Epithelial cell of prostate (primary cell): ENCODE measurements at regions not wholly inside any gene's neighbourhood (a gene's known extent, or its start where the extent isn't known, plus 50 kb on each side); places are given as distances from the start of the nearest gene placed in this dataset.

Experiments used
- DNase-seq: peaks from one replicate; pipeline ENCODE4 v3.0.0-alpha.2; 2011; ENCODE audit warnings: low read depth, low spot score
- H3K27ac ChIP-seq: fragments of 450-650 bp; 2 replicates; pipeline ENCODE4 v1.5.1; 2017; ENCODE audit warnings: mild to moderate bottlenecking

DNA sequence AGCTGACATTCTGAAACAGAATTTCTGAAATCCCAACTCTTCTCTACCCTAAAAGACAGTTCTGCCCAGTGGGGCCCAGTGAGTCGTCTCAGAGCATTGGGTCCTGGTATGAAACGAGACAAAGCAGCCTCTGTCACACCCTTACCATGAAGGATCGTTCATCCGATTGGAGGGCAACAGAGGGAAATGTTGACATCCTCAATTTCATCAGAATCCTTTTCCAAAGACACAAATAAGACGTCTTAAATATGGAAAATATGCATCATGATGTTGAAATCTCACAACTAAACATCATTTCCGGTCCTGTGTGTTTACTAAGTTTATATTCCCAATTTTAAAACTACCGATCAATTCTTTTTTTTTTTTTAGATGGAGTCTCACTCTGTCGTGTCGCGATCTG lies 112.1 kb upstream of the SLC45A1 start:
- H3K27ac ChIP-seq, result peak overlapping the region; percentile 96
- no peak for DNase-seq

DNA sequence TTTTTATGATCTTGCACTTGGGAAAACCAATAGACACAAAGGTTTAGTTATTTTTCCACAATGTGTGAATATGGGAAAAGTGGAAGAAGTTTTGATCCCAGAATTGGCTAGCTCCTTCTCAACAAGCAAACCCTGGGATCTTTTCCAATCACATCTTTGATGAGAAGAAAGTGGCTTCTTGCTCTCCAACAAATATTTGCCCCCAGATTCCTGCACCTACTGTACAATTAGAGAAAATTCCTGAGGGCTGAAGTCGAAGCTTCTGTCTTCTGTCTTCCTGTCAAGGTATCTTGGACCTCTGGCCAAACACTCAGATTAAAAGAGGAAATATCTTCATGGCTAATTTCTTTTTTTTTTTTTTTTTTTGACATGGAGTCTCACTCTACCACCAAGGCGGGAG lies 113.1 kb upstream of the SLC45A1 start:
- DNase-seq, result no peak
- peak overlapping the region; percentile 96 for H3K27ac ChIP-seq

DNA sequence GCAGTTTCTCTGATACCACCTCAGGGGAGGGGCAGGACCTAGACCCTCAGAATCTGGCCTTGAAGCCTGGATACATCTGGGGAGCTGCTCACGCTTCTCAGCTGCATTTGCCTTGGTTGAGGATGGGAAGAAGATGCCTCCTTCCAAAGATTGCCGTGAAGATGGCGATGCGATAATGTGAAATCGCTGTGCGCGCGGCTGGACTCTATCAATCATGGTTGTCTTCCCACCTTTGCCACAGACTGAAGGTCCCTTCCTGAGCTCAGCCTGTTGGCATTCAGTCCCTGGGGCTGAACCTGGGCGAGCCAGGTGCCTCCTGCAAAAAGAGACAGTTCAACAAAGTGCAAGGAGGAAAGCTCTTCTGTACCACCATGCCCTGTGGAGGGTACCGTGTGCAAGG lies 114.4 kb upstream of the SLC45A1 start:
- no peak for DNase-seq
- peak overlapping the region; percentile 96 for H3K27ac ChIP-seq

DNA sequence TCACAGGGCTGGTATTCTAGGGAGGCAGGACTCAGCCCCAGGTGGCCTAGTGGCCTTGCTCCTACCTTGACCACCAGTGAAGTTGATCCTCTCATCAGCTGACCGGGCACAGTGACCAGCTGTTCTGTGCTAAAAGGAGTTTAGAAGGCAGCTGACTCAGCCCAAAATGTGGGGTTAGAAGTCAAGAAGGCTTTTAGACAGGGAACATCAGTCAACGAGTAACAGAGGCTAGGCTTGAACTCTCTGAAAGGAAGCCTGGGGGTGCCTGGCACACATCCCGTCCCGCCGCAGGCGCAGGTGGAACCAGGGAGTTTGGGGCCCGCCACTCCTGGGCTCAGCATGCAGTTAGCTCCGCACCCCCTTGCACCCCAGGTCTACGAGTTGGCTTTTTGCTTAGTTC lies 114.9 kb upstream of the SLC45A1 start:
- peak overlapping the region; percentile 96 for H3K27ac ChIP-seq
- no peak for DNase-seq

DNA sequence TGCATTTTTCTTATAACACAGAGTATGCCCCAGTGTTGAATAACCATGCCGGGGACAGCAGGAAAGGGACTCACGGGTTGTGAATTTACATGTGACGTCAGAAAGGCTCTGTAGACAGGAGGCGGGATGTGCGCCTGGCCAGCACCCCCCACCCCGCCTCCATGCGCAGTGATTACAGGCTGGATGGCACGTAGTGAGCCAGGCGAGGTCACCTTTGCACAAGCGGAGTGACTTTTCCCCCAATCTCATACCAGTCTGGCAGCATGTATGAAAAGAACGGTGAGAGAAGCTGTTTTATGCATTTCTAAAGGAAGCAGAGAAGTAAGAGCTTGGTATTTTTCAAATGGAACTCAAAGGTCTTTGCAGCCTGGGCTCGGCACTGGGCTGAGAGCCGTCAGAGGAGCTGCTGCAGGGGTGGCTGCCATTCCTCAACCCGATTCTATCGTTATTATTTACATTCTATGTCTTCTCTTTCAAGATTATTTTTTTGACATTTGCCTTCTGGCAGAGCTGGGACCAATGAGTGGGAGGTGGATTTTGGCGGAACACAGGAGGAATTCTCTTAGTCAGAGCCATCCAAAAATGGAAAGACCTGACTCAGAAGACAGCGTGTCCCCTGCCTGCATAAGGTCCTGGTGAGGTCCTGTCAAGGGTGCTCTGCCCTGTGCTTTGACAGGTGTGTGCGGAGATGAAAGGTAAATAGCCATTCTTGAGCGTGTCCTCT lies 115.6 kb upstream of the SLC45A1 start:
- peak; percentile 73 for DNase-seq
- peak overlapping the region; percentile 96 for H3K27ac ChIP-seq

DNA sequence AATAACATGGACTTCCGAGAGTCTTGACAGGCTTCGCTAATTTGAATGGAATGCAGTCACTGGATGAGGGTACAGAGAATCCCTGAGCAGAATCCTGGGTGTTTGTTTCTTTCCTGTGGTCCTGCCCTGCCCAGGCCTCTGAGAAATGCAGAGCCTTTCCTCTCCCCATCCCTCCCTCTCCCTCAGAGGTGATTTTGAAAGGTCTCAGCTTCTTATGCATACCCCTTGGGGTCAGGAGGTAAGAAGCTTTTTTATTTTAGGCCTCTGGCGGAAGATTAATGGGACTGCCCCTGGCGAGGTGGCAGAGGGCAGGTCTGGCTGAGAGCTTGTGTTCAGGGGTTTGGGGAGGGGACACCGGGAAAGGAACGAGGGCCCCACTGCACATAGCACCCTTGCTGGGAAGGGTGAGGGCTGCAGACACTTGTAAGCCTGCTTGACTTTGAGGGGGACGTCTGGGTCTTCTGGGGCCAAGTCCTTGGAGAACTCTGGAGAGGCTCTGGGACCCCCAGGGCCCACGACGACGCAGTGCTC lies 116.5 kb upstream of the SLC45A1 start:
- peak overlapping the region; percentile 96 for H3K27ac ChIP-seq
- DNase-seq, result no peak

DNA sequence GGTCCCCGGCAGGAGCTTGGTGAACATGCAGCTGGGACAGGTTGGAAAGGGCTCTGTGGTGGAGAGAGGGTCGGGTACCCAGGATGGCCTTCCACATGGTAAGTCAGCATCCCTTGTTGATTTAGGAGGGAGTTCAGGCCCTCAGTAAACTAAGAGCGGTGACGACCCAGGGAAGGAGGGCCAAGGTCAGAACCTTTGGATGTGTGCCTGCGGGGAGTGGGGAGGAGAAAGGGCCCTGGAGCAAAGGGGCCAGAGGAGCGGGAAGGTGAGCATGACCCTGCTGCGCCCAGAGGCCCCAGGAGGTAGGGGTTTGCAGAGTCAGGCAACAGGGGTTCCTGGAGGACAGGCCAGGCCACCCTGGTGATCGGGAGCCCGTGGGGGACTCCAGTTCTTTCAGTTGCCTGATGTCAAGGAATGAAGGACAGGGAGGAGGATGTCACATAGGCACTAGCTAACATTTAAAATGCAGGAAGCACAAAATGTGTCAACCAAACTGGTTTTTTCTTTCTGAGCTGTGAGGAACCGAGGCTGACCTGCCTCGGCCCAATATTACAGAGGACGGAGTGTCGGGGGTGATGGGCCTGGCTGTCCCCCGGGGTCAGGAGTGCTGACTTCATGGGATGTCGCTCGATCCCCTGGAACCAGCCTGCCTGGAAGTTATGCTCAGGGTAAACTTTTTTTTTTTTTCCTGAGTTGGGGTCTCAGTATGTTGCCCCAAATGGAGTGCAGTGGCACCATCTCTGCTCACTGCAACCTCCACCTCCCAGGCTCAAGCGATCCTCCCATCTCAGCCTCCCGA lies 117.4 kb upstream of the SLC45A1 start:
- DNase-seq, result no peak
- peak overlapping the region; percentile 96 for H3K27ac ChIP-seq

DNA sequence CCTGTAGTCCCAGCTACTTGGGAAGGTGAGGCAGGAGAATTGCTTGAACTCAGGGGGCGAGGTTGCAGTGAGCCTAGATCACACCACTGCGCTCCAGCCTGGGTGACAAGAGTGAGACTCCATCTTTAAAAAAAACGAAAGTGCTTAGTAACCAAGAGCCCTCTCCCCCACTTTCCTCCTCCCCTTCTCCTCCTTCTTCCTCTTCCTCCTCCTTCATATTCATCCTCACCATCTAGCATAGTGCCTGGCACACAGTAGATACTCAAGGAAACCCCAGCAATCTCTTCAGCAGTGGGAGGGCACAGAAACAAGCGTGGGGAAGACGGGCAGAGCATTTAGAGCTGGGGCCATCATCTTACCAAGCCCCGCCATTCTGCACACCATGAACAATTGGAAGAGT lies 119.4 kb upstream of the SLC45A1 start:
- no peak for DNase-seq
- peak overlapping the region; percentile 84 for H3K27ac ChIP-seq

DNA sequence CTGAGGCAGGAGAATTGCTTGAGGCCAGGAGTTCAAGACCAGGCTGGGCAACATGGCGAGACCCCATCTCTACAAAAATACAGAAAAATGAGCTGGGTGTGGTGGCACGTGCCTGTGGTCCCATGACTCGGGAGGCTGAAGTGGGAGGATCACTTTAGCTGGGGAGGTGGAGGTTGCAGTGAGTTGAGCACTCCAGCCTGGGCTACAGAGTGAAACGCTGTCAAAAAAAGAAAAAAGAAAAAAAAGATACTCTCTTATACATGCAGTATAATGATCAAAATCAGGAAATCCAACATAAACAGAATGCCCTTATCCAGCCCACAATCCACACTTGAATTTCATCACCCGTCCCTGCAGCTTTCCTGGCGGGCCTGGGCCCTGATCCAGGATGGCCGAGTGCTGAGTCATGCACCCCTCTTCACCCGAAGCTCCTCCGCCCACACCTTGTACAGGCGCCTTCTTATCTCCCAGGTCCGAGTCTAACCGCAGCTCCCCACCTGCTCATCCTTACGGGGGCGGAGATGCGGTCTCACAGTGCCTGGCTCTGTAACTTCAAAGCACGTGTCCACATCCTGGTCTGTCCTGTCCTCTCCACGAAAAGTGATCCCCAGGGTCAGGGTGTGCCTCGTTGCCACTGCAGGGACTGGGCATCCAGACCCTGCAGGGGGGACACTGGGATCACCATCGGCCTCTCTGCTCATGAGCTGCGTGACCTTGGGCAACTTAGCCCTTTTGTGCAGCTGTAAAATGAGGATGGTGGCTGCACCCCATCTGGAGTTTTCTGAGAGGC lies 120.2 kb upstream of the SLC45A1 start:
- H3K27ac ChIP-seq, result peak overlapping the region; percentile 84
- peak; percentile 66 for DNase-seq

DNA sequence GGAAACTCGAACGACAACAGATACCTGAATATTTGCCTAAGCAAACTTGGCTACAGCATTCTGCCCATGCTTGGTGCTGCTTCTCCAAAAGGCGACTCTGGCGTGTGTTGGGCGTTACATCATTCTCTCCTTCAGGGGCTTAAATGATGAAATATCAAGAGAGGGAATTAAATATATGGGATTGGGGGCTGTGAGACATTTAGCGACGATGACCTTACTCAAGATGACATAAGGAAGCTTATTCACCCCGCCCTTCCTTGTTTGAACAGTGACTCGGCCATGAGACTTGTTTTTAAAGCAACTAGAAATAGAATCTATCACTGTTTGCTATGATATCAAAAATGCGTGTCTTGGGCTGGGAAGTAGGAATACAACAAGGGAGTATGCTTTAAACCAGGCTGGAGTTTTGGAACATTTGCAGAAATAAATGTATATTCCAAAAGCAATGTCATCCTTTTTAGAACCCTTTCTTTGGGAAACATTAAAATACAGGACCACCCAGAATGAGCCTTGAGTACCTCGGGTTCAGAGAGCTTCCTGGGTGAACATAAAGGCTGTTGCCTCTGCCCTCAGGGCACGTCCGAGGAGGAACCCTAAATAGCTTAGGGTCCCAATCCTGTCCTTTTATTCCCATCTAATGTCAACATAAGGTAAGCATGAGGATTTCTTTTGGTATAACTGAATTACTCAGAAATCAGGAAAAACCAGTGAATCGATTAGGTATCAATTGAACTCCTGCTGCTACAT lies 123.3 kb upstream of the SLC45A1 start:
- DNase-seq, result peak; percentile 79

DNA sequence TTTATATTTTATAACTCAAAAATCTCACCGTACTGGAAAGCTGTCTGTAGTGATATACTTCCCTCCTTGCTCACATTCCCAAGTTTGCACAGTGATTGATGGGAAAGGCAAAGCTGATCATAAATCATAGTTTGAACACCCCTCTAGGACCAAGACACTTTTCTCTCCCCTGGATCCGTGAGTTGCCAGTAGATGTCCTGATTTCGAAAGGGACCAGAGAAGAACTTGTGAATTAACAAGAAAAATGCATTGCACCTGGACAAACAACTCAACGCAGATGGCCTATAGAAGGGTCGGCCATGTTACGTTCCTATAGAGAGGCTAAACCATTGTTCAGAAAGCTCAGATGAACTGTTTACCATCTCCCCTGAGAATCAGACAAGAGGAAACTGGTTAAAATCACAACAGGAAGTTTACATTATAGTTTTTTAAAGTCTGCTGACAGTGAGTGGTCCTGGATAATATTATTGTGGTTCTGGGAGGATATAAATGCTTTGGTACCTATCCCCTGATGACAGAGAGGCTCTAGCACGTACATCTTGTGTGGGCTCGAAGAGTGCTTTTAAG lies 124.0 kb upstream of the SLC45A1 start:
- peak overlapping the region; percentile 97 for H3K27ac ChIP-seq
- DNase-seq, result no peak

More for the DNA sequence above, 123.3 kb upstream of the SLC45A1 start:
- peak overlapping the region; percentile 97 for H3K27ac ChIP-seq

DNA sequence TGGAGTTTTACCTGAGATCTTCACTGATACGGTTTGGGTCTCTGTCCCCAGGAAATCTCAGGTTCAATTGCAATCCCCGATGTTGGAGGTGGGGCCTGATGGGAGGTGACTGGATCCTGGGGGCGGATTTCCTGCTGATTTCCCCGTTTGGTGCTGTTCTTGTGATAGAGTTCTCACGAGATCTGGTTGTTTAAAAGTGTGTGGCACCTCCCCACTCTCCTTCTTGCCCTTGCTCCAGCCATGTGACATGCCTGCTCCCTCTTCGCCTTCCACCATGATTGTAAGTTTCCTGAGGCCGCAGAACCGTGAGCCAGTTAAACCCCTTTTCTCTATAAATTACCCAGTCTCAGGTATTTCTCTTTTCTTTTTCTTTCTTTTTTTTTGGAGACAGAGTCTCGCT lies 126.4 kb upstream of the SLC45A1 start:
- DNase-seq, result no peak
- no peak overlapping the region for H3K27ac ChIP-seq

DNA sequence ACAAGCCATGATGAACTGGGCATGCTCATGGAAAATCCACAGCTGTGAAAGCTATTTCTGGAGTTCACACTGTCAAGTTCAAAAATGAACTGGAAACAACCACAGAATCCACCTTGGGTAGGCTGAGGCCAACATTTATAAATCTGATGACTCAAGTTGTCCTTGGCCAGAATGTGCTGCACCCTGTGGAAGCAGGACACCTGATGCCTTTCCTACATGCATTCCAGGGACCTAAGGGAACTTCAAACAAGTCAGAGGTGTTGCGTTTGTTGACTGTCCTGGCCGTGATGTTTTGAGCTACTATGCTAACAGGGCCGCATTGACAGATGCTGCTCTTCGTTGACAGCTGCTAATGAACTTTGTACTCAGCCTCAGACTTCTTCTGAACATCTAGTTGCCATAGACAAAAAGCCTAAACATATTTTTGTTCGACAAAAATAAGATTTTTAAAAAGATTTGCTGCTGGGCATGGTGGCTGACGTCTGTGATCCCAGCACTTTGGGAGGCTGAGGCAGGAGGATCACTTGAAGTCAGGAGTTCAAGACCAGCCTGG lies 127.9 kb upstream of the SLC45A1 start:
- peak overlapping the region; percentile 46 for H3K27ac ChIP-seq
- DNase-seq, result no peak

DNA sequence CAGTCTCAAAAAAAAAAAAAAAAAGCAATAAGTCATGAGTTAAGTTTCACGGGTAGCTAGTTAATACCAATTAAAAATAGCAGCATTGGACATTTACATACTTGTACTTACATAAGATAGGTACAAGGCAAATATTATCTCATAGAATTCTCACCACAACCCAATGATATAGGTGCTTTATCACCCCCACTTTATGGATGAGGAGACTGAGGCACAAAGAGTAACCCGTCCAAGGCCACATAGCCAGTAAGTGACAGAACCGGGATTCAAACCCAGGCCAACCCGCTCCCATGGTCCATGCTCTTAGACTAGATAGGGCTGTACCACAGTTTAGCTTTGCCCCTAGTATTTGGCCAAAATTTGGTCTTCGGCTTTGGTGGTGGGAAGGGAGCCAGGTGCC lies 132.5 kb upstream of the SLC45A1 start:
- no peak overlapping the region for H3K27ac ChIP-seq
- no peak for DNase-seq

DNA sequence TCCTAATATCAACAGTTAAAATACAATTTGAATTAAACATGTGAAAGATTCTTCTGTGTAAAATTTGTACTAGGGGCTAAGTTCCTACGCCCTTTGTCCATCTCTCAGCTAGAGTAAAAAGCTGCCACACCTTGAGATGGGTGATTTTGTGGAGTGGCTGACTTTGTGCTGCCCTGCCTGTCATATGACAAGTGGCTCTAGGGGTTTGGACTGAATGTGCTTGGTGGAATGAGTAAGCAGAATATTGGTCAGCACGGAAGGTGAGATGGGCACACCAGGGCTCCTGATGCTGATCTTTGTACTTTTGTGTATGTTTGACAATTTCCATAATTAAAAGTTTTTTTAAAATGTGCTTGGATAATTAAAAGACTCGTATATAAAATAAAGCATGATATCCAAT lies 133.6 kb upstream of the SLC45A1 start:
- no peak for DNase-seq
- peak overlapping the region; percentile 99 for H3K27ac ChIP-seq

DNA sequence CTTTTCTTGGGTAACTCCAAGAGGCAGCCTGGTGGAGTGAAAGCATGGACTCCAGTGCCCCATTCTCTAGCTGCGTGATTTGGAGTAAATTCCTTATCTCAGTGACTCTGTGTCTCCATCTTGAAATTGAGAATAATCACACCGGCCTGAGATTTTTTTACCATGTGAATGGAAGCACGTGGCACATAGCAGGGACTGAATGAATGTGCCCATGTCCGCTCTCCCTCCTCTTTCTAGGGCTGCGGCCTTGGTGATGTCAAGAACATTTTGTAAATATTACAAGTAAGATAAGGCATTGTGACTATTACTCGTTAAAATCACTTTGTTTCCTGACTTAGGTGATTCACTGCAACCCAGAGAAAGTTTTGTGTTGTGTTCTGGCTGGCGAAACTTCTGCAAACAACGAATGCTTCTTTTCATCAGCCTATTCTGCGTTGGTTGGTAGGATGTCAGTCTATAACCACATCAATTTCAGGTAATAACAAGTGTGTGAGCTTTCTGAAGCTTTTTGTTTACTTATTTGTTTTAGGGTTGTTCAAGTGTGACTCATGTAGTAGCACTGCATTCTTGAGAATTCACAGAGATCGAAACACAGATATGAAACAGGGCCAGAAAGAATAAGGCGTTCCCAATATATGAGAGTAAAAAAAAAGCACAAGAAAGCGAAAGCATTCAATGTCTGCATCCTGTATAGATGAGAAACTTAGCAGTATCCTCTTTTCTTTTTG lies 135.7 kb upstream of the SLC45A1 start:
- H3K27ac ChIP-seq, result peak overlapping the region; percentile 99
- DNase-seq, result peak; percentile 99

DNA sequence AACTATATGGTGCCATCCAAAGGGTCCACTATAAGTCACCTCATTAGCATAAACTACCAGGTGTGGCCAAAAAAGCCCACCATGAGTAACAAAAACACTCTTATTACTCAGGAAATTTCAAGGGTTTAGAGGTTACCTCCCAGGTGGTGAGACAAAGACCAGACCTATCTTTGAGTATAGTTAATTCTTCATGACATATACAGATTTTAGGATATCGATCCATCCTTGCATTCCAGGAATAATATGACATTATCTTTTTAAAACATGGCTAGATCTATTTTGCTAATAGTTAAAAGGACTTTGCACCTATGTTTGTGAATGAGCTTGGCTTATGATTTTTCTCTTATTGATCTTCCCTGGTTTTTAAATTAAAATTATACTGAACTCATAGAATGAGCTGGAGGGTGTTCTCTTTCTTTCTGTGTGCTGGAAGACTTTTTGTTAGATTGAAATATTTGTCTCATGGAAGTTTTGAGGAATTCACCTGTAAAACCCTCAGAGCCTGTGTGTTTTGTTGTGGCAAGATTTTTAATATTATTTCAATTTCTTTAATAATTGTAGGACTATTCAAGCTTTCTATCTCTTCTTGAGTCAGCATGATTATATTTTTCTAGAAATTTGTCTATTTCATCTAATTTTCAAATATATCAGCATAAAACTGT lies 138.7 kb upstream of the SLC45A1 start:
- H3K27ac ChIP-seq, result no peak overlapping the region
- no peak for DNase-seq

DNA sequence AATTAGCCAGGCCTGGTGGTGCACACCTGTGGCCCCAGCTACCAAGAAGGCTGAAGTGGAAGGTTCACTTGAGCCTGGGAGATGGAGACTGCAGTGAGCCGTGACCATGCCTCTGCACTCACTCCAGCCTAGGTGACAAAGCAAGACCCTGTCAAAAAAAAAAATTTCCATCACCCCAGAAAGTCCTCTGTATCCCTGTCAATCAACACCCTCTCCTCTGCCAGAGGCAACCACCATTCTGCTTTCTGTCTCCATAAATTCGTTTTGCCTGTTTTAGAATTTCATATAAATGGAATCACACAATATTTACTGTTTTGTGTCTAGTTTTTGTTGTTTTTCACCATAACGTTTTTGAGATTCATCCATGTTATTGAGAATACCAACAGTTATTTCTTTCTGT lies 141.6 kb upstream of the SLC45A1 start:
- H3K27ac ChIP-seq, result no peak overlapping the region
- DNase-seq, result no peak
